Stomach (tissue), 8 donors: ENCODE measurements at regions not wholly inside any gene's neighbourhood (a gene's known extent, or its start where the extent isn't known, plus 50 kb on each side); places are given as distances from the start of the nearest gene placed in this dataset.
A peak's percentile ranks its signal among the peaks of the same experiment; 100 is the strongest.

Source experiments
- DNase-seq, 2 donors: peaks; one replicate each; pipeline versions ENCODE4 v3.0.0 to v3.0.0-alpha.2; 2013 to 2019
- H3K27ac ChIP-seq, 5 donors: fragments of 200-600 bp in 4 of 5; sonication (generic) in 4 of 5; one replicate each; pipeline ENCODE4 v1.5.1; 2013 to 2019; ENCODE audit warnings: mild to moderate bottlenecking in 1 of 5, moderate library complexity in 1 of 5
- H3K27me3 ChIP-seq, 3 donors: fragments of 200-600 bp; sonication (generic); one replicate each; pipeline ENCODE4 v1.5.1; 2017 to 2019; ENCODE audit warnings: mixed run types in 1 of 3
- H3K36me3 ChIP-seq, 4 donors: fragments of 200-600 bp; sonication (generic); 1 replicate in 3 of 4; 2 replicates in 1 of 4; pipeline ENCODE4 v1.5.1; 2016 to 2019
- H3K4me1 ChIP-seq, 4 donors: fragments of 200-600 bp; sonication (generic); one replicate each; pipeline ENCODE4 v1.5.1; 2016 to 2019
- H3K4me3 ChIP-seq, 4 donors: fragments of 200-600 bp; sonication (generic) in 3 of 4; one replicate each; pipeline ENCODE4 v1.5.1; 2016 to 2019; ENCODE audit warnings: mild to moderate bottlenecking in 1 of 4
- H3K9me3 ChIP-seq, 4 donors: fragments of 200-600 bp; sonication (generic); one replicate each; pipeline ENCODE4 v1.5.1; 2016 to 2019
- EP300 ChIP-seq: sonication (generic); formaldehyde crosslinking; IDR thresholded peaks from one replicate; pipeline ENCODE4 v1.6.1; 2017; ENCODE audit warnings: antibody characterized with exemption
- POLR2A ChIP-seq, 4 donors: fragments of 450-650 bp; IDR thresholded peaks; one replicate each; pipeline ENCODE4 v1.6.1; 2016; ENCODE audit warnings: antibody characterized with exemption in 4 of 4, control low read depth in 2 of 4, mild to moderate bottlenecking in 1 of 4, moderate library complexity in 1 of 4
- POLR2AphosphoS5 ChIP-seq, 3 donors: sonication (generic); formaldehyde crosslinking; IDR thresholded peaks; one replicate each; pipeline ENCODE4 v1.6.1; 2016; ENCODE audit warnings: antibody characterized with exemption in 3 of 3
- WGBS, 5 donors: extraction: QIAGEN DNeasy Blood & Tissue Kit in 3 of 5; methylation state at CpG; one replicate each; pipeline versions ENCODE4 v1.1.5 to v1.1.7; 2013 to 2018; 5-methylcytosine and 5-hydroxymethylcytosine counted together
- intact Hi-C: fragments of 100-400 bp; cut with DNase I; formaldehyde crosslinking; loops from one replicate; pipeline ENCODE4 v1.15.1; 2023; ENCODE audit warnings: low total_unique reads
- TF ChIP-seq, protein P1 (sequence below), 7 experiments: fragments of 450-650 bp in 4 of 7; fragments of 200-600 bp in 3 of 7; sonication (generic) in 3 of 7; IDR thresholded peaks; one replicate each; pipeline ENCODE4 v1.5.1; 2016 to 2019; ENCODE audit warnings: antibody characterized with exemption in 7 of 7, control low read depth in 2 of 7, mild to moderate bottlenecking in 1 of 7
- donor health status: healthy with polysubstance abuse.
- donor health status: Bipolar disorder and iron deficiency.
- donor health status: healthy.

DNA sequence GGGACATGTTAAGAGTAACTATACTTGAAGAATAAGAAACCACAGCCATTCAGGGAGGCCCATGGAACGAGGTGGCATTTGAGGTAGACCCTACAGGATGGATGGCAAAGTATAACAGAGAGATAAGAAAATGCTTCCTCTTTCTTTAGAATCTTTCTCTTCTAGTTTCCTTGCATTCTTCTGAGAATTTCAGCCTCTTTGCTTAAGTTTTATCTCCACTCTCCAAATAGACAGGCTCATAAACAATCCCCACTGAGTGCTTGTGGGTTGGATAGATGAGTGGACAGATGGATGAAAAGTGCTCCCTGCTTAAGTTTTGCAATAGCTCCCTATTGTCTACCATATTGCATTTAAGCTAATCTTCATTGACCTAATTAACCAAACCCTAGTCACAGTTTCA lies 103.7 kb downstream of the MEX3B start:
- WGBS, 5 donors, result 28 to 52% (median 42%) methylated on average over 1 of the region's 1 CpG
- no peak overlapping the region for H3K4me3 ChIP-seq
- DNase-seq, result no peak
- no peaks in the 10 kb centered on the region for H3K36me3 ChIP-seq
- H3K27ac ChIP-seq, result no peak overlapping the region
- H3K9me3 ChIP-seq, result peaks cover 0 to 10% (median 5%) of the 10 kb centered on the region in 4 donors
- no peaks in the 10 kb centered on the region for H3K4me1 ChIP-seq
- no peak for TF ChIP-seq POLR2AphosphoS5 (IDR thresholded peaks at IDR 0.05)
- no peak for TF ChIP-seq POLR2A (IDR thresholded peaks at IDR 0.05)
- no peak for TF ChIP-seq EP300
- TF ChIP-seq, protein P1, sequence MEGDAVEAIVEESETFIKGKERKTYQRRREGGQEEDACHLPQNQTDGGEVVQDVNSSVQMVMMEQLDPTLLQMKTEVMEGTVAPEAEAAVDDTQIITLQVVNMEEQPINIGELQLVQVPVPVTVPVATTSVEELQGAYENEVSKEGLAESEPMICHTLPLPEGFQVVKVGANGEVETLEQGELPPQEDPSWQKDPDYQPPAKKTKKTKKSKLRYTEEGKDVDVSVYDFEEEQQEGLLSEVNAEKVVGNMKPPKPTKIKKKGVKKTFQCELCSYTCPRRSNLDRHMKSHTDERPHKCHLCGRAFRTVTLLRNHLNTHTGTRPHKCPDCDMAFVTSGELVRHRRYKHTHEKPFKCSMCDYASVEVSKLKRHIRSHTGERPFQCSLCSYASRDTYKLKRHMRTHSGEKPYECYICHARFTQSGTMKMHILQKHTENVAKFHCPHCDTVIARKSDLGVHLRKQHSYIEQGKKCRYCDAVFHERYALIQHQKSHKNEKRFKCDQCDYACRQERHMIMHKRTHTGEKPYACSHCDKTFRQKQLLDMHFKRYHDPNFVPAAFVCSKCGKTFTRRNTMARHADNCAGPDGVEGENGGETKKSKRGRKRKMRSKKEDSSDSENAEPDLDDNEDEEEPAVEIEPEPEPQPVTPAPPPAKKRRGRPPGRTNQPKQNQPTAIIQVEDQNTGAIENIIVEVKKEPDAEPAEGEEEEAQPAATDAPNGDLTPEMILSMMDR (IDR thresholded peaks at IDR 0.05), result no peak
- intact Hi-C loops, result no loop called here
- H3K27me3 ChIP-seq, result no peaks in the 10 kb centered on the region

DNA sequence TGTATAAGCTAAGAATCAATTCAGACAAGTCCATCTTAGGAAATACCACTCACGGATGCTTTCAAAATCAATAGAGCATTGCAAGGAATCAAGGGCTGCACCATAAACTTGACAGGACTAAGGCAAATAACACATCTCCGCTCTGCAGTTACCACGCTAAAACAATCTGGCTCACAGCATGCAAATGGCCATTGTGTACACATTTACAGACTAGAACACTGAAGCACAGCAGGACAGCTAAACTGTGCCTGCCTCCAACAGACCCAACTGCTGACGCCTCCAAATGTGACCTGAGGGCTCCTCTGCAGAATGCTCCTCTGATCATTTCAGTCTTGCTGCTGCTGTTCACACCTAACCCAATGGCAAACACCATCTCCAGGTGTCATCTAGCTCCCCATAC lies 104.3 kb downstream of the MEX3B start:
- Histone ChIP-seq H3K36me3 (no peaks in the 10 kb centered on the region), H3K4me3 (no peak overlapping the region), H3K27ac (no peak overlapping the region), H3K4me1 (no peaks in the 10 kb centered on the region), H3K27me3 (no peaks in the 10 kb centered on the region), H3K9me3 (peaks cover 0 to 10% (median 5%) of the 10 kb centered on the region in 4 donors)
- TF ChIP-seq, protein P1 (IDR thresholded peaks at IDR 0.05), result no peak
- TF ChIP-seq EP300 (no peak), POLR2AphosphoS5 (IDR thresholded peaks at IDR 0.05) (no peak), POLR2A (IDR thresholded peaks at IDR 0.05) (no peak)
- intact Hi-C loops, result no loop called here
- 42 to 64% (median 57%) methylated on average over 4 of the region's 4 CpGs for WGBS, 5 donors
- DNase-seq, result no peak

DNA sequence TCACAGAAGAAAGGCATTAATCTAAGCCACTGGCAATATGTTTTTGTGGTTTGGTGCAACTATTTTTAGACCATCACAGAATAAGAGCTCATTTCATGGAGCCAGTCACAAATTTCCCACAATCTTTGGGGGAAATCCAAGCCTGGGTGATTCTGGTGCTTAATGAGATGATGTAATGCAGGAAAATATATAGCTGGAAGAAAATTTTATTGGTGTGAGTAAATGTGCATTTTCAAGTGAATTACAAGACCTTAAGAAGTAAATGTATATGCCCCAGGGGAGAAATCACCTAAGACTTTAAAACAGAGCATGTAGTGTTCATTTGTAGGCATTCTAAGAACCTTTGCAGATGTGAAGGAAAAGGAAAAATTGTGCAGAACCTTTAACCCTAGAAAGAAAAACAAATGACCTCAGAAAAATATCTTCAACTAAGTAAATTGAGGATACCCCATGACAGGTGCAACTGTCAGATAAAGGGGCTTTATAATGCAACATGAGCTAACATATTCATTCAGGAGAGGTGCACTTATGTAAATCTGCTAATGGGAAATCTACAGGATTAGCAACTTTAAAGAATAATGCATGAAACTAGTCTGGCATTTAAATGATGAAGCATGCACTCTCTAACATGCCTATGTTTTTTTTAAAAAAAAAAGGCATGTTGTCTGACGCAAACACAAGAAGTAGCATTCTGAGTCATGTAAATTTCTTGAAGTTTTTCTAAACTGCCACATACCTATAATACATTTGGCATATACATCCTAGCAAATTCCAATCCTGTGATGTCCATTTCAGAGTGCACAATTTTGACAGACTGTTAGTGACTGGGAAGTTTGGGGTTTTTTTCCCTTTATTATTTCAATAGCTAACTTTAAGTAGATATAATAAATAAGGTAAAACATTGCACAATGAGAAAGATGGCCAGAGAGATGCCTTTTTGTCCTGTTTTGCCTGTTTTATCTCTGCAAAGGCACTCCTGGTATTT lies 105.1 kb downstream of the MEX3B start:
- no peak overlapping the region for H3K27ac ChIP-seq
- peak in 1 of 2 donors; percentile 26 for DNase-seq
- no peak for TF ChIP-seq POLR2AphosphoS5 (IDR thresholded peaks at IDR 0.05)
- no peak for TF ChIP-seq EP300
- TF ChIP-seq, protein P1 (IDR thresholded peaks at IDR 0.05), result no peak
- no peak for TF ChIP-seq POLR2A (IDR thresholded peaks at IDR 0.05)
- no peaks in the 10 kb centered on the region for H3K4me1 ChIP-seq
- H3K36me3 ChIP-seq, result no peaks in the 10 kb centered on the region
- peaks cover 0 to 10% (median 5%) of the 10 kb centered on the region in 4 donors for H3K9me3 ChIP-seq
- WGBS, 5 donors, result 74 to 97% (median 90%) methylated on average over 1 of the region's 1 CpG
- no peaks in the 10 kb centered on the region for H3K27me3 ChIP-seq
- intact Hi-C loops, result no loop called here
- no peak overlapping the region for H3K4me3 ChIP-seq

DNA sequence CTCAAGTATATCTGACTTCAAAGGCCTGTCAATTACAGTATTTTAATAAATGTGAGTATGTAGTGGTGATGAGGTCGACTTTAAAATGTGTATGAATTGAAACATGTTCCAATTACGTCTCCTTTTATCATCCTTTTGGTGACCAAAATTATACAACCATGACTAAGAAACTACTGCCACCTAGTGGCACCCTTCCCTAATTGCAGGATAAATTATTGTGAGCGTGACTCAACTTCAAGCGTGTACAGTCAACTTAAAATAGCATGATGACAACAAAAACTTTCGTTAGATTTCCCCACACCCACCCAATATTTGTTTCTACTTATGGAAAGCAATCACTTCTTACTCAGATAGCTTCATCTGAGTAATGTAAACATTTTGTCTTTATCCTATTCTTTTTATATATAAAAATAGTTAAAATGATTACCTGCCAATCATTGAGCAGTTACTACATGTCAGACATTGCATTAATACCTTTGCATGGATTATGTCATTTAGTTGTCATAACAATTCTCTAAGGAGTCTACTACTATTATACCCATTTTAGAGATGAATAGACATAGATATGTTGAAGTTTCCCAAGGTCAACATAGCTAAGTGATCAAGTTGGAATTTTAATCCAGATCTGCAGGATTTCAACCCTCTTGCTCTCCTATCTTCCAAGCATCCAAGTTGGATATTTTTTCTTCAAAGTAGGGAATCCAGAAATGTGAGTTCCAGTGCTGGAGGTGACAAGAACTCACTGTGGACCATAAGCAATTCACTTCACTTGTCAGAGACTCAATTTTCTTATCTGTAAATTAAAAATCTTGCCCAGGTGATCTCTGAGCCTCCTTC lies 106.0 kb downstream of the MEX3B start:
- Histone ChIP-seq H3K27me3 (no peaks in the 10 kb centered on the region), H3K36me3 (no peaks in the 10 kb centered on the region), H3K27ac (no peak overlapping the region), H3K4me3 (no peak overlapping the region), H3K9me3 (peaks cover 0 to 10% (median 5%) of the 10 kb centered on the region in 4 donors), H3K4me1 (no peaks in the 10 kb centered on the region)
- intact Hi-C loops, result no loop called here
- no peak for DNase-seq
- TF ChIP-seq, protein P1 (IDR thresholded peaks at IDR 0.05), result peak in 4 of 7 experiments; percentile 23 to 60 (median 36)
- no peak for TF ChIP-seq EP300
- TF ChIP-seq POLR2A (IDR thresholded peaks at IDR 0.05), result no peak
- TF ChIP-seq POLR2AphosphoS5 (IDR thresholded peaks at IDR 0.05), result no peak
- 28 to 38% (median 32%) methylated on average over 5 of the region's 5 CpGs for WGBS, 5 donors
